A172 (cell line): ENCODE measurements at regions not wholly inside any gene's neighbourhood (a gene's known extent, or its start where the extent isn't known, plus 50 kb on each side); places are given as distances from the start of the nearest gene placed in this dataset.
A peak's percentile ranks its signal among the peaks of the same experiment; 100 is the strongest.
"Not testable (repeated sequence)": the region's sequence is repeated elsewhere in the genome, so short reads cannot be mapped to it uniquely, and the experiment has no call there.

Source experiments
- DNase-seq: peaks from one replicate; pipeline ENCODE4 v3.0.0-alpha.2; 2015; ENCODE audit warnings: low spot score

GRCh38 chr11:27242591-27242990 is 120.4 kb downstream of the CCDC34 start:
- DNase-seq = peak; percentile 77

- peak; percentile 80 for DNase-seq
Observed at GRCh38 chr11:27241311-27242122, 121.5 kb downstream of the CCDC34 start.

GRCh38 chr11:27239305-27239942 is 123.6 kb downstream of the CCDC34 start:
- DNase-seq = no peak

- DNase-seq = no peak
Observed at GRCh38 chr11:27238811-27239210, 124.2 kb downstream of the CCDC34 start.

GRCh38 chr11:27237643-27238042 is 125.4 kb downstream of the CCDC34 start:
- no peak for DNase-seq

DNA sequence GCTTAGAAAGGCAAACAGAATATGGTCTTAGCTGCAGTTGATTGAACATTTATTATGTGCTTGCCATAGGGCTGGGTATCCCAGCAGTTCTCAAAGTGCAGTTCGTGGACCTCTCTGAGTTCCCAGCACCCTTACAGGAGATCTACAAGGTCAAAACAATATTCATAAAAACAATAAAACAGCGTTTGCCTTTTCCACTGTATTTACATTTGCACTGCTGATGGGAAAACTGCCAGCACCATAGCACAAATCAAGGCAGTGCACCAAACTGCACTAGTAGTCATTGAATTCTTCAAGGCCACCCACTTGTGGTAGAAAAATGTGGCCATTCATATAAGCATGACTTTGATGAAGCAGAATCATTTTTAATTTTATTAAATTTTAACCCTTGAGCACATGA is 128.1 kb downstream of the CCDC34 start:
- no peak for DNase-seq

DNA sequence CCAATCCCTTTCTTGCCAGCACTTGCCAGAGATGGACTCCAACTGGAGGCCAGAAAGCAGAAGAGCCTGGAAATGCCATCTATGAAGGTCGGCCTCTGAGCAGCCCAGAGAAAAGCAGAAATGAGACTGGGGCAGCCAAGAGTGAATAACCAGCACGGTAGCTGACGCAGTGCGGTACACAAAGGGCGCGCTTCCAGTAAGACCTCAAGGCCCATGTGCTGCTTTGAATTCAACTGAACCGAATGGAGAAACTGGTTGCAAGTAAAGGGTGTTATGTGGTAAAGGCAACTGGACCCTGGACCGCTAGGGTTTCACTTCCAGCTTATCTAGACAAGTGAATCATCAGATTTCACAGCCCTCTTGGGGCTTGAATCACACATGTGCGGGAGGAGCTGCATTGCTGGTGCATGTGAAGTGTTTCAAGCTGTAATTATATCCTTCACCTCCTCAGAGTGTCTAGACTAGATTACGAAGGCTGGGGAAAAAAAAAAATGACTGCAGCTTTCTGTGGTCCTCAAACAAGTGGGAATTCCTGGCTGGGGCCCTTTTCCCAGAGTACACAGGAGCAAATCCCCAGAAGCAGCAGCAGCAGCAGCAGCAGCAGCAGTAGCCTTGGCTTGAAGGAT is 128.9 kb downstream of the CCDC34 start:
- peak; percentile 89 for DNase-seq

DNA sequence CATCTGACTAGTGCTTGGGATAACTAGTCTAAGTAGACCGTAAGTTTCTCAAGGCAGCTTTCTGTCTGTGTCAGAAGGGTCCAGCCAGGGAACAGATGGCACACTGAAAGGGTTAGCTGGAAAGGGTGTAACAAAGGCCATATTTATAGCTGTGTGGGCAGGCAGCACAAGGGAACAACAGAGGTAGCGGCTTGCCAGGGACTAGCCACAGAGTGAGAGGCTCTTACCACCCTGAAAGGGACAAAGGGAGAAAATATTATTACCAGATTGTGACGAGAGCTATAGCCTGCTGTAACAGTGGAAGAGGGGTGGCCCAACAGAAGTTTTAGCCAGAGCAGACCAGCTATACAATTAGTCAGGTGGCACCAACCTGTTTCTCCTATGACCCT is 129.4 kb downstream of the CCDC34 start:
- no peak for DNase-seq

- no peak for DNase-seq
Observed at GRCh38 chr11:27231530-27231929, 131.5 kb downstream of the CCDC34 start.

DNA sequence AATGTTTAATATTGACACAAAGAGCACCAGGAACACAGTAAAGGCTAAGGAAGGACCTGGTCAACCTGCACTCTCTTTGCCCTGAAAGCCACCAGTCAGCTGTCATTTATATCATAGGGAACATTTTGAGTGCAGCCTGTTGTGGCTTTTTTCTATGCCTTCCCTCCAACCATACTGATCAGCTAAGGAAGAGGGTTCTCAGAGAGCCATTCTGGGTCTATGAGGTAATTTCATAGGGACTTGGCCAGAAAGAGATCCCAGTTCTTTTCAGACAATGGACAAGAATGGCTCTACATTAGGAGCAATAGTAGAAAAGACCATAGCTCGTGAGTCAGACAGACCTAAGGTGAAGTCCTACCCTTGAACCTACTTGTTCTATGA is 132.8 kb downstream of the CCDC34 start:
- no peak for DNase-seq

GRCh38 chr11:27229511-27230191 is 133.4 kb downstream of the CCDC34 start:
- DNase-seq = no peak

GRCh38 chr11:27228906-27229290 is 134.1 kb downstream of the CCDC34 start:
- no peak for DNase-seq

- no peak for DNase-seq
Observed at GRCh38 chr11:27228232-27228905, 134.6 kb downstream of the CCDC34 start.

DNA sequence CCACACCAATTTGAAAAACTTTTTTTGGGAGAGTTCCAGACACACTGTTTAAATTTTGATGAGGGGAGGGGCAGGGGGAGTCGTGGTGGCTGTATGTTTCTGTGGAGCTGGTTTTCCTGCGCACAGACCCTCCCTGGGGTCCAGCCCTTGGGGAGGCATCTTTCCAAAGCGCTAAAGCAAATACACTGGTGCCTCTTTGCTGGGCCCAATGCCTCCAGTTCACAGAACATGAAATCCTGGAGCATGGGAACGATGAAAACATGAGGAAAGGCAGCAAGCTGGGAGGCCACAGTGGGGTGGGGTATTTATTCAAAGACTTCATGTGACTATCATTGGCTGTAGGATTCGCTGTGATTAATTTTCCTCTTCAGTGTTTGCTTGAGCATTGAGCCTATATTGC is 135.3 kb downstream of the CCDC34 start:
- no peak for DNase-seq

GRCh38 chr11:27219487-27220039 is 143.5 kb downstream of the CCDC34 start:
- not testable (repeated sequence) for DNase-seq

DNA sequence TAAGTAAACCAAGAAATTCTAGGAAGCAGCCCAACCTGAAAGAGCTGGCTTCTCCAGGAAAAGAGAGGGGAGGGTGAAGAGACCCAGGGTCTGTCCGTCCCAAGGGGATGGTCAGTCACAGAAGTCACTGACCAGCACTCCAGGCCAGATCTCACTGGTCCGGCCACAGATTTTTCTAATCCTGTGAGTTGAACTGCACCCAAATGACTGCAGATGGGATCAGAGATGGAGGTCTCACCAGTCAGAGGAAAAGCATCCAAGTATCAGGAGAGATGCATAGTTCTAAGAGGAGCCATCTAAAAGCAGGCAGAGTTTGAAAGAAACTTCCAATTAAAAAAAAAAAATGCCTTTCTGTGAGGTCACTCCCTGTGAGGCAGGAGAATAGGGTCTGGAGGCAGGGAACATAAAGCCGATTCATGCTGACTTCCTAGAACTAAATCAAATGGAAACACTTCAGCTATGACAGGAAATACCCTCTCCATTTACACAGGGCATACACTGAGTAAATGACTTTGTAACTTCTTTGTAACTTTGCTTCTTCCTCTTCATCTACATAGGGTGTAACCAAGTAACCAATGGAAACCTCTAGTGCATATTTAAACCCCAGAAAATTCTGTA is 144.5 kb downstream of the CCDC34 start:
- DNase-seq = peak; percentile 86

DNA sequence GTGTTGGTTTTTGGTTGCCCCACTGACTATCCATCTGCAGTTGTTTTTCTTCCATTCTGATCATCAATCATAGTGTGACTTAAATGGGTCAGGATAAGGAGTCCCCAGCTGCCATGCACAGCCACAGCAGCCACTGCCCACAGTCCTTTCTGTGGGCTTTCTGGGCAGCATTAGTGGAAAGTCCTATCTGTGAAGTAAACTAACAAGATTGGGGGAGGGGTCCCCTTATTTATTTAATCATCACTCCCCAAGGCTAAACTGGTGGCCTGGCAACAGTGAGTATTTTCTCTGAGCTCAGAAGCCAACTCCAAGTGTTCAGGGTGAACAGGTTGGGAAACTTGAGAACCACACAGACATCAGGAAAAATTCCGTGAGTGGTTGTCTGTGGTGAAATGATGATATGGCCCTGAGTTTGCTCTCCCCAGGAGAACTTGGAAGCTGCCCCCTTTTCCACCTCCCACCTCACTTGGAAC is 145.0 kb downstream of the CCDC34 start:
- DNase-seq = peak; percentile 51

GRCh38 chr11:27217496-27217895 is 145.5 kb downstream of the CCDC34 start:
- DNase-seq = no peak

GRCh38 chr11:27216270-27217149 is 146.5 kb downstream of the CCDC34 start:
- DNase-seq = peak; percentile 65
